ENCODE measurements at regions not wholly inside any gene's neighbourhood (a gene's known extent, or its start where the extent isn't known, plus 50 kb on each side); places are given as distances from the start of the nearest gene placed in this dataset.
A peak's percentile ranks its signal among the peaks of the same experiment; 100 is the strongest.
"Not testable (repeated sequence)": the region's sequence is repeated elsewhere in the genome, so short reads cannot be mapped to it uniquely, and the experiment has no call there.

DNA sequence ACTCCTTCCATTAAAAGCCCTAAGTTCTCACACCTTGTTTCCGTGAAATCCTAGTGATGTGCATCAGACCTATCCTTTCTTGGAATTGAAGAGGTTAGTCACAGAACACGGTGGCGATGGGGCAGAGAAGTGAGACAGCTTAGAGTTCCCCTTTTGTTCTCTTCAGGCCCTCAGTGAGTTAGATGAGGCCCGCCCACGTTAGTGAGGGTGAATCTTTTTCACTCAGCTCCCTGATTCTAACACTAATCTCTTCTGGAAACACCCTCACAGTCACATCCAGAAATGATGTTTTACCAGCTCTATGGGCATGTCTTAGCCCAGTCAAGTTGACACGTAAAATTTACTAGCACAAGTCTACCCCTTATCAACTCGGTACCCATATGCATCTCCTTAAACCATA lies 172.7 kb upstream of the NOX3 start:
- DNase-seq = no peak

DNA sequence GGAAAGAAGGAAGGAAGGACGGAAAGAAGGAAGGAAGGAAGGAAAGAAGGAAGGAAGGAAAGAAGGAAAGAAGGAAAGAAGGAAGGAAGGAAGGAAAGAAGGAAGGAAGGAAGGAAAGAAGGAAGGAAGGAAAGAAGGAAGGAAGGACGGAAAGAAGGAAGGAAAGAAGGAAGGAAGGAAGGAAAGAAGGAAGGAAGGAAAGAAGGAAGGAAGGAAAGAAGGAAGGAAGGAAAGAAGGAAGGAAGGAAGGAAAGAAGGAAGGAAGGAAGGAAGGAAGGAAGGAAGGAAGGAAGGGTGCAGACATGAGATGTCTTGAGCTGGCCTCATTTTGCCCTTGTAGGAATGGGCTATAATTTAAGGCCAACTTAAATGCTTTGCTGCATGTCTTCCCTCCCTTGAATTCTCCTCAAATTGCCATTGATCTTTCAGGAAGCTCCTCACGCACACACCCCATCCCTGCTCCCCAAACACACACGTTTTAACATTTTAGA lies 172.1 kb upstream of the NOX3 start:
- not testable (repeated sequence) for DNase-seq

DNA sequence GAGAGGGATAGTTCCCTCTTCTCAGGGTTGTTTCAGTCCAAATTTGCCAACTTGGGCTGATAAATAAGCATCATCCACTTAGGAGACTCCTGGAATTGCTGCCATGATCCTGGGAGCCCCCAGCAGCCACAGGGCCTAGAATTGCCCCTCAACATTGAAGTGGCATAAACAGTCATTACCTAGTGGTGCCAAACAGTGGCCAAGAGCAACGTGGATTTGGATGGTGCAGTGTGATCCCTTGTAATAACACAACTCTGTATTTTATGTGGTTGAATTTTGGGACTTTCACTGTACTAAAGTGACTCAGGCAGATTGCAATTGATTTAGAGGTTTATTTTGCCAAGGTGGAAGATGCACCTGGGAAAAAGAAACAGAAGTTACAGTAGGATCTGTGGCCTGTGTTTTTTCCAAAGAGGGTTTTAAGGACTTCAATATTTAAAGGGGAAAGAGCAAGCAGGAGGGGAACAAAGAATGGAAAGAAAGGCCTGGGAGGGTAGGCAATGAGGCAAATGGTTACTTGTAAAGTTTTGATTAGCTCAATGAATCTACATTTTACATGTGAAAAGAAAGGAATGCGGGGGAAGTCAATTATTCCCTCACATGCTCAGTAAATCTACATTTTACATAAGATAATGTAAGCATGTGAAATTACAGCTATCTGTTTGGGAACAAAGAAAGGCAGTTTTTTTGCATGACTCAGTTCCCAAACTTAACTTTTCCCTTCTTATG lies 168.0 kb upstream of the NOX3 start:
- no peak for DNase-seq

DNA sequence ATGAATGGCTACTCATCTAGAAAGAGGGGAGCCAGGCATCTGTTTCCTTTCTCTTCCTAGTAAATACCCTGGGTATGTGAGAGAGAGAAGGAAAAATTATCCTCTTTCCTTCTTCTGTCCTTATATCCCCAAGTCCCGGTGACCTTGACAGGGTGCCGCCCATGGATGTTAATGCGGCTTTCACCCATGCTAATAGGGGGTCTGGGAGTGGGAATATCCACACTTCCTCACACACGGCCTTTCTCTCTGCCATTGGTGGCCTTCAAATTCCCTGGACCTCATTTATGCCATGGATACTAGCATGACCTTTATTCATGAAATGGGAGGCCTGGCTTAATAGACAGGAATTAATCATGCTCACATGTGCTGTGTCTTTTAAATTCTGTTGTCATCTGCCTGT lies 159.0 kb upstream of the NOX3 start:
- DNase-seq = no peak

DNA sequence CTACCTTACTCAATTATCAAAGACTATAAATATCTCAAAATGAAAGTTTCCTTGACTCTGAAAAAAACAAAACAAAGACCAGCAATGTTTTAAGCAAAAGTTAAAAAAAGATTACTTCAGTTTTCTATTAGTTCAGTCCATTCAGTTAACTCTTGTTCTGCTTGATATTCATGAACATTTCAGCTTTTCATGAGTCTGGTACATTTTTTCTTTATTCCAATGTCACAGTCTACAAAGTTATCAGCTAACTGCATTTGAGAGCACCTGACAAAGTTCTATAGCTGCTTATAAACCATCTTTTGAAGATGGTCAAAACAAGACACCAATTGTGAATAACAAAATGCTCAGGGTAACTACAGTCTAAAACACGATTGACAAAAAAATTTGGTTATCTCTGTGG lies 156.1 kb upstream of the NOX3 start:
- DNase-seq = no peak

DNA sequence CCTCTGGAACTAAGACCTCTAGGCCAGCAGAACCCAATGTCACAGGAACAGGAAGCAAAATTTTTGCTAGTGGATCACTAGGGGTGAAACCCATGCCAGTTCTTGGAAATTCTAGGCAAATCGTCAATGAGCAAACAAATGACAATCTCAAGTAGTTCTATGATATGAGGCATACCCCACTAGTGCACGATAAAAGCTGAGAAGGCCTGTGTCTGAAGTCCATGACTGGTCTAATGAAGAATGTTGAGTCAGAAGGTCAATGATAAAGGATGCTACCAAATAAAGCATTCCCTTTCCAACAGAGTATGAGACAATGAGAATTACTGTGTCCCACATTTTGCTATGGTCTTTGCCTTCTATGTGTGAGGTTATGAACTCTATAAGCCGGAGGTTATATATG lies 149.4 kb upstream of the NOX3 start:
- DNase-seq = peak; percentile 5

DNA sequence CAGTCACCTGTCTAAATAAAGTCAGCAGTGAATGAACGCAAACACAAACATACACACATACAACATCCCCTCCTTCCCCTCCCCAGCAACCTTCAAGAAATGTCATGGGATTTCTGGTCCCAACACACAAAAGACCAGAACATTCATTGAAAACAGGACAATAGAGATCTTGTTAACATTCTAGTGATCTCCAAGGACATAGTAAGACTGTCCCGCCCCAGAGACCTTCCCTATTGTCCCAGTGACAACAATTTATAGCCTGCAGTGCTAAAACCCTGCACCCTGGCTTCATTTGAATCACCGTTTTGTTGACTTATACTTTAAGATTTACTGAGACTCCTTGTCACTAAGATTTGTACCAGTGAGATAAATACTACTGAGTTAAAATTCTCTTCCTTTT lies 143.9 kb upstream of the NOX3 start:
- DNase-seq = no peak

DNA sequence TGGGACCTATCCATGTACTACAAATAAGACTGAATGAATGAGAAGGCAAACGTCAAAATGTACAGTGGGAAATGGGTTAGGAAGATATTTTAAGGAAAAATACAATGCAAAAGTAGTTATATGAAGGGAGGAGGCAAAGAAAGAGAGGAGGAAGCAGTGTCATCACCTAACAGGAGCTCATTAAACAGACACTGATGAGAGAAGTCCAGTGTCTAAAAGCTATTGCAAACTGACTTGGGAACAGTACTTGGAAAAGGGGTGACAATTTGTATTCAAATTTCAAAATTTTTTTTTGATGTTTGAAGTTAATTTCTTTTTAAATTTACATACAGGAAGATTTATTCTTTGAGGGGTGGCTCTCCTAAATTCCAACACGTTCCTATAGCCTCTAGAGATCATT lies 143.5 kb upstream of the NOX3 start:
- DNase-seq = no peak

DNA sequence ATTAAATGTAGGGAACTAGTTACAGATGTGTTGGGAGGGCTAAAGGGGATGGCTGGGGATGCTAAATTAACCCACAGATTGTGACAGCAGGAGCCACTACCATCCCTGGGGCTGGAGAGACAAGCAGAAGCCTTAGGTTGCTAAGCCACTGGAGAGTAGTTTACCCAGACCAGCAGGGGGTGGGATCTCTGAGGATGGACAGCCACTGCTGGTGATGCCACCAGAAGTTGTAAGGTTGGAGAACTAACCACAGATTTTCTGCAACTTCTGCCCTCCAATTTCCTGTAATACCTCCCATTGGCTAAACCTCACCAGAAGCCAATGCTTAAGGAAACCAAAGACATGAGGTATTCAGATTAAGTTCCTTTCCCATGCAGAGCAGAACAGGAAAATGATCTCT lies 139.6 kb upstream of the NOX3 start:
- no peak for DNase-seq

DNA sequence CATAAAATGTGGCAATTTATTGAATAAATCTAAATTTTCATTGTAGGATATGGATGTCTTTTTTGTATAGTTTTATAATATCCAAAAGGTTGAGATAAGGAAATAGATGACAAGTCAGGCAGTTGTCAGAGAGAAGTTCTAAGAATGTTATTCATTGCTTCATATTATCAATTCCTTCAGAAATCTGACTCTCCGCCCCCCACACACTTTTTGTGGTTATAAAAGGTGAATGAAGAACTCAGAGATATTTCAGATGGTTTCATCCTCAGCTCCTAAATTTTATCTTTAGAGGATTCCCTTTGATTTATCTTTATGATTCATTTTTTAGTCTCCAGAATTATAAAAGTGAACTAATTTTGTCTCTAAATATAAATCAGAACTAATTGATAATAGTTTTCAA lies 136.1 kb upstream of the NOX3 start:
- DNase-seq = no peak

DNA sequence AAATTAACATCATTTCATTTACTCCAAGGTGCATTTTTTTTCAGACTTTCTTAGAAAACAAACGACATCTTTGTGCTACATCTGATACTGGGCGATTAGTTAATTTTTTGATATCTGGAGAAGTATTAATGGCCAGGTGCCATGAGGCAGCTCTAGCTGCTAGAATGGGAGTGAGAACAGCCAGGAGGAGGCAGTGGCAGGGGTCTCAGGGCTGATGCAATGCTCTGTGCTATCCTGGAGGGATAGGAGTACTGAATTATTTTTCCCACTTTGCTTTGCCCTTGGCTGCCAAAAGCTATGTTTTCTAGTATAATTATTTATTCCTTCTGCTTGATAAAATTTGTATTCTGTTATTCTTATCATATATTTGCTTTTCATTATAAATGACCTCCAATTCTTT lies 133.6 kb upstream of the NOX3 start:
- DNase-seq = no peak

DNA sequence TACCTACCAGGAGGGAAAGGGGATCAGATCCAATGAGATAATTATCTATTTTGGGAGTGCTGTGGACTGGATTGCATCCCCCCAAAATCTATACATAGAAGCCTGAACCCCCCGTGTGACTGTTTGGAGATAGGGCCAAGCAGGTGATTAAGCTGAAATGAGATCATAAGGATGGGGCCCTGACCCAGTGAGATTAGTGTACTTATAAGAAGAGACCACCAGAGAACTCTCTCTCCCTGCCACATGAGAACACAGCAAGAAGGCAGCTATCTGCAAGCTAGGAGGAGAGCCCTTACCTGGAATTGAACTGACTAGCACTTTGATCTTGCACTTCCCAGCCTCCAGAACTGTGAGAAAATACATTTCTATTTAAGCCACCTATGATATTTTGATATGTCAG lies 132.2 kb upstream of the NOX3 start:
- no peak for DNase-seq

DNA sequence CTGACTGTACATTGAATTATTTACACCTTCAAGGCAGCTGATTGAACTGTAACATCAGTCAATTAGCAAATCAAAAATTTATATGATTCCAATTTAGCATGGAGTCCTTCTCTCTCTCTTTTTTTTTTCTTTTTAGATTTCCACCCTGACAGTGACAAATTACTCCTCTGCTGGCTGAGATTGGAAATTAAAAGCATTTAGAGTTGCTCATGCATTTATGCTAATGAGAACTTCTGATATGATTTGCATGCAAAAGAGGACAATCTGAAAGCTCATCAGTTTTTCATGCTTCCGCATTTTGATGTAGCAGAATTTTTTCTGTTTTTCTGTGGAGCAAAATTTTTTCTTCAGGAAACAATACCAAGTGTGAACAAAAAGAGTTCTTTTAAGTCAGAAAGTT lies 130.5 kb upstream of the NOX3 start:
- no peak for DNase-seq

DNA sequence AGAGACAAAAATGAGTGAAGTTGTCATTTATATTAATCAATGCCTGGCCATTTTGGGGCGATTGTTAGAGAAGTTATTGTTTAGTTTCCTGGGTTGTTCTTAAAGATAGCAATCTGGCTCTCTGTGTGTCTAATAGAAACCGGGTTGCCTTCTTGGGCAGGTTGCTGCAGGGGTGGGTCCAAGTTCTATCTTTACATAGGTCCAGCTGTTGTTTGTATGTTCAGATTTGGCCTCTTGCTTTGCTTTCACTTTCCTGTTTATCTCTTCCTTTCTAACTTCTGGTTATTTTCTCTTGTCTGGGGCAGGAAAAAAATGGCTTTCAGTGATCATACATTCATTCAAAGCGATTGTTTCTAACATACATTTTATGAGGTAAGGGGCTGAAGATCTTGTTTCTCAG lies 128.4 kb upstream of the NOX3 start:
- no peak for DNase-seq

DNA sequence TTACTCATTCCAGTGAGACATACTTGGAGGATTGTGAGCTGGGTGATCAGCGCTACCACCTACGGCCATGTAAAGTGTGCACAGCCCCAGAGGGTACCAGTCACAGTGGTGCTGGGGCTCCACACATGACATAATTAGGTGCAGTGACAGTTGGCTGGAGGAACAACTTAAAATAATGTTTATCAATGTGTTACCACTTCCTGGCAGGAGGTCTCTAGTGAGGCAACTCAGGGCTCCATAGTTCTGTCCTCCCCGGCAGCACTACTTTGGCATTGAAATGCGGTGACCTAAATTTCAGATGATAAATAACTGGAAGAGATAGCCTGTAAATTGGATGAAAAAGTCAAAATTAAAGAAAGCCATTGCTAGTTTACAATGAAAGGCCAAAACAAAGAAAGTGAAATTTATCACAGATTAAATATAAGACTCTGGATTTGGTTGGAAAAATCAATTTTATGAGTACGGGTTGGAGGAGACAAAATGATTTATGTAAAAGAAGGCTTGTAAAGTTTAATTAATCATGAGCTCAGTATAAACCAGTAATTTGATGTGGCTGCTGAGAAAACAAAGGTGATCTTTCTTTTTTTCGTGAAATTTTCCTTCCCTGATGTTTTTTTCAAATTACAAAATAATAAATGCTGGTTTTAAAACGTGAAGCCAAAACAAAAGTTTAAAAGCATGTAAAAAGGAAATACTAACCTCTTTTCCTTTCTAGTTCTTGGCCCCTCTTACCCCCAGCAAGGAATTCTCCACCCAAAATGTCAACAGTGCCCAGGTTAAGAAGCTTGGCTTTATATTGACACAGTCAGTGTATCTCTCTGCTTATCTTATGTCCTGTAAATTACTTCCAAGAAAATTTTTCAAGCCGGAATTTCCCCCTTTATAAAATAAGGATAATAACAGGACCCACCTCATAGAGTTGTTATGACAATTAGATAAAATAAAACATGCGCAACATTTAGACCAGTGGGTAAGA lies 126.7 kb upstream of the NOX3 start:
- no peak for DNase-seq

DNA sequence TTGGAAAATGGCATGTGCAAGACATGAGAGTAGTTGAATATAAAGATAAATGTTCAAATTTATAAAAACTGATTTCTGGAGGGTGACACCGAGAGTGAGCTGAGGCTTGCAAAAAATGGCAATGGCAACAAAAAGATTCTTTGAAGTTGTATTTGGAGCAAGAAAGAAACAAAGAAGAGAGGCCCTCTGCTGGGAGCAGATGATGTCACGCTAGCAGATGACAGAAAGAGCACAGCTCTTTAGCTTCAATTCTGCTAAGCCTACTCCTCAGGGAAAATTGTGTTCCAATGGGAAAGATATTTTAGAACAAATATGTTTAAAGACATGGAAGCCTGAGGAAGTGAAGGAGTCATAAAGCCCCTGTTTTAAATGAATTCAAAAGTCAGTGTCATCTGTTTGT lies 125.3 kb upstream of the NOX3 start:
- DNase-seq = no peak

DNA sequence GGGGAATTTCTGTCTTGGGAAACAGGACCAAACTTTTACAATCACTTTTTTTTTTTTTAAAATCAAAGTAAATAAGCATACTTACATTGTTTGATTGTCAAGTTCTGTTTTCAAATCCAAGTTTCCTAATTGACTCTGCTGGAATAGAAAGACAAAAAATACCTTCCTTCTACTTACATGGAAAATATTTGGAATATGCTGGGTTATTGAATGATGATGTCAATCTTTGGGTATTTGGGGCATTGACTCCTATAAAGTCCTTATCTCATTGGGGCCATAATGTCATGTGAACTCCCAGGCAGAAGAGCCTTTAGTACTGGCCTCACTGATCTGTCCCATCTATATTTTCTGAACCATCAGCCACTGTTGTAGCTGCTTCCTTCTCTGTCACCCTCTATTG lies 122.6 kb upstream of the NOX3 start:
- no peak for DNase-seq

DNA sequence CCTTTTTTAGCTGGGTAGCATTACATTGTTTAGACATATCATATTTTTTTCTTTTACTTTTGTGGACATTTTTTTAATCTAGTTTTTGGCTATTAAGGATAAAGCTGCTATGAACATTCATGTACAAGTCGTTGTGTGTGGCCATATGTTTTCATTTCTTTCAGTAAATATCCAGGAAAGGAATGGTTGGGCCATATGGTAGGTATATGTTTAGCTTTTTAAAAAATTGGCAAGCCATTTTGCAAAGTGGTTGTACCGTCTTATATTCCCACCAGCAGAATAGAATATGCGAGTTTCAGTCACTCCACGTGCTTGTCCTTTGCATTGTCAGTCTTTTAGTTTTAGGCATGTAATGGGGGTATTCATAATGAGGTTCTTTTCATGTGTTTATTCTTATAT lies 106.3 kb upstream of the NOX3 start:
- no peak for DNase-seq

DNA sequence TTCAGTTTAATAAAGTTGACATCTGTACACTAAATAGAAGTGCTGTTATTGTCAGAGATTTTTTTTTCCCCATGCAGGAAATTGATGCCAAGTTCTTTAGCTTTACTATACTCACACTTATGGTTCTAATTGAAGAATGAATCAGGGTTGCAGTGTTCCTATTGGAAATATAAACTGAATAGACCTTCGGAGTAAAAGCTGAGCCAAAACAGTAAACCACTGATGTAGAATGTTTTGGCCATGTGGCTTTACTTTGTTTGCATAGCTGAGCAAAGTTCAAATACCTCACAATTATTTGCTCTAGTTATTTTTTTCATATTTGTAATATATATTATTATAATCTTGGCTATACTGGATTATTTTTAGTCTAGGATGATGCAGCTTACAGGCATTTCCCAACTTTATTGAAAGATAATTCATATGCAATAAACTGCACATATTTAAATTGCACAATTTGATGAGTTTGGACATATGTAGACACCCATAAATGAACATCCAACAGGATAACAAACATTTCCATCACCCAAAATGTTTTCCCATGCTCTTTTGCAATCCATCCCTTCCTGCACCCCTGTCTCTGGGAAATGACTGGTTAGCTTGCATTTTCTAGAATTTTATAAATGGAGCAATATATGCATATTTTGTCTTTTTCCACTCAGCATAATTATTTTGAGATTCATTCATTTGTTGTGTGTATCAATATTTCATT lies 105.8 kb upstream of the NOX3 start:
- DNase-seq = peak; percentile 69

DNA sequence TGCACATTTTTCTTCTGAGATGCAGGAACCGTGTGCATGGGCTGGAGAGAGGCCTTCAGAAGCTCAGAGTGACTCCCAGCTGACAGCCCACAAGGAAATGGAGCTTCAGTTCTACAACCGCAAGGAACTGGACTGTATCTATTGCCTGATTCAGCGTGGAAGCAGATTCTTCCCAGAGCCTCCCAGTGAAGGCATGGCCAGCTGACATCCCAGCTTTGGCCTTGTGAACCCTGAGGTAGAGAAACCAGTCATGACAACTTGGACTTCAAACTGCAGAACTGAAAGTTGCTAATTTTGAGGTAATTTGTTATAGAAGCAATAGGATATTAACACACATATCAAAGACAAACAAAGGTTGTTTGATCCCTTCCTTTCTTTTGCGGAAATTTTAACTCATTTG lies 94.3 kb upstream of the NOX3 start:
- DNase-seq = no peak

DNA sequence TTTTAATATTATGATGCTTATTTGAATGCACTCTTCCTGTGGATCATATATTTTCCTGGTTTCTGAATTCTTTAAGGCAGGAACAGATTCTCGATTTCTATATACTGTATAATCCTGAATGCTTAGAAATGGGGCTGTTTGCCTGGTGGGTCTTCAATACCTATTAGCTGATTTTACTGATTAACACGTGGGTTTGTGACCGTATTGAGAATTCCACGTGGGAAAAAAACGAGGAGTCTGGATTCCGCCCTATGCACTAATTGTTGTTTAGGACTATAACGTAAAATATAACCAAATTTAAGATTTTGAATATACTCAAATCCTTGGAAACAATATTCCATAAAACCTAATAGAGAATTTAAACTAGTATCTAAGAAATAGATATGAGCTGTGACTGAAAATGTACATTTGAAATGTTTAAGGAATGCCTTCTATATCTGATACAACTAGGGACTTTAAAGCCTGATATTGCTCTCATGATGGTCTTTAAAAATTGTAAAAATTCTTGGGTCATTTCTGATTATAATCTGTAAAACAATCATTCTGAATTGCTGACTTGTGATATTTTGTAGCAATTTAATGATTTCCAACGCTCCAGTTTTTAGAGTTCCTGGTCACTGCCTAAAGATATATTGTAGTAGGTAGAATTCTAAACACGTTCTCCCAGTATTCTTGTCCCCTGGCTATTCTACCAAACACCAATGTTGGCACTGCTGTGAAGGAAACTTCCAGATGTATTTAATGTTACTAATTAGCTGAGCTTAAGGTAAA lies 93.6 kb upstream of the NOX3 start:
- DNase-seq = no peak

DNA sequence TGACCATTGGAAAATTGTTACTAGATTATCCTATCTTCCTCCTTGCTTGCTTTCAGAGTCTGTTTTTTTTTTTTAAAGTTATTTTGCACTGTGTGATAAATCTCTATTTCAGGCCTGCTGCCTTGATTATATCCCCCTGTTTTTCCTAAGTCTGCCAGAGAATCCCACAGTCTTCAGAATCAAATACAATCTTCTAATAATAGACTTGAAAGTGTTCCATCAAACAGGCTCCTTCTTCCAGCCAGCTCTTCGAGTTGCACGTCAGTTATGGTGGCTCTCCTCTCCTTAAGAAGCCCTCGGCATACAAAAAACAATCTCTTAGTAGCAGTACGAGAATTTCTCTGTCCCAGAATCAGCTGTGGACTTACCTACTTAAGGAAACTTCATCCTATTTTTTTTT lies 92.9 kb upstream of the NOX3 start:
- DNase-seq = no peak

DNA sequence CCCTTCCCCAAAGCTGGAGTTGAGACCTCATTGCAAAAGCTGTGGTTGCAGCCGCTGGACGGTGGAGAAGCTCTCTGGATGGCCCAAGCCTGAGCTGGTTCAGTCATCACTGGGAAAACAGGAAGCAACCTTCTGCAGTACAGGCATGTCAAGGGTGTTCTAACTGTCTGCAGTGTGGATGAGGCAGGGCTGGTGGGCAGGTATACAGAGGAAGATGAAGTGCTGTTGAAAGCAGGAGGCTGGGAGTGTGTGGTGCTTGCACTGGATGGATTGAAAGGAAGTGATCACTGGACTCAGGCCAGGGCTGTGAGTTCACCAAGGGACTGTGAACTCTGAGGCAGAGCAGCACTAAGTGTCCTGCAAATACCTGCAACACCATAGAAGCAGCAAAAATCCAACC lies 89.0 kb upstream of the NOX3 start:
- DNase-seq = no peak
